ENCODE measurements at regions not wholly inside any gene's neighbourhood (a gene's known extent, or its start where the extent isn't known, plus 50 kb on each side); places are given as distances from the start of the nearest gene placed in this dataset.

GRCh38 chr17:56661906-56662305 is 68.4 kb downstream of the NOG start:
- TF ChIP-seq CTCF (IDR thresholded peaks at IDR 0.05; ENCODE audit: extremely low read depth in 1 of 2, insufficient read depth in 1 of 2, low read depth in 1 of 2, low read length in 2 of 2) (no peak), POLR2AphosphoS5 (IDR thresholded peaks at IDR 0.05; ENCODE audit: insufficient read depth, low read depth, low read length) (no peak), EZH2 (IDR thresholded peaks at IDR 0.05; ENCODE audit: borderline replicate concordance, low read depth, low read length, severe bottlenecking) (no peak), POLR2A (IDR thresholded peaks at IDR 0.05; ENCODE audit: low read depth, low read length) (no peak), JUN (IDR thresholded peaks at IDR 0.05; ENCODE audit: borderline replicate concordance, insufficient read depth, insufficient read length, low read depth) (no peak), MYC (IDR thresholded peaks at IDR 0.05; ENCODE audit: low read depth, low read length) (no peak), MAX (IDR thresholded peaks at IDR 0.05; ENCODE audit: insufficient read depth, insufficient read length) (no peak), FOS (IDR thresholded peaks at IDR 0.05; ENCODE audit: borderline replicate concordance, insufficient read depth, low read length) (no peak)
